H1 (cell line): ENCODE measurements at regions not wholly inside any gene's neighbourhood (a gene's known extent, or its start where the extent isn't known, plus 50 kb on each side); places are given as distances from the start of the nearest gene placed in this dataset.

ENCODE experiments used
- CTCF ChIA-PET: fragments of 300-600 bp; sonication (Branson Sonifier 250); formaldehyde crosslinking; loops from one replicate; lab custom pipeline; 2021; ENCODE audit not compliant: partially characterized antibody; lab: Charles Lee
- POLR2A ChIA-PET: fragments of 300-600 bp; sonication (Branson Sonifier 250); formaldehyde crosslinking; loops from one replicate; lab custom pipeline; 2021; ENCODE audit warnings: inconsistent platforms; ENCODE audit not compliant: partially characterized antibody; lab: Charles Lee
- DNase-seq, 2 experiments: peaks; one replicate each; pipeline versions ENCODE4 v3.0.0 to v3.0.0-alpha.2; 2010 to 2022; ENCODE audit warnings: low spot score in 2 of 2, low read depth in 1 of 2, mixed read lengths in 1 of 2
- FAIRE-seq: peaks from 2 replicates; lab custom pipeline; 2011; peaks lifted over from hg19 to GRCh38; lab: Jason Lieb, UNC
- H2AFZ ChIP-seq: 2 replicates; pipeline ENCODE4 v1.8.1; 2012; ENCODE audit warnings: low read length, inconsistent platforms
- H2AK5ac ChIP-seq: 2 replicates; pipeline ENCODE4 v1.6.1; 2013; ENCODE audit warnings: low read depth, low read length
- H2BK120ac ChIP-seq: replicated peaks from 2 replicates; pipeline ENCODE3; 2013; ENCODE audit warnings: low read depth, low read length, inconsistent platforms
- H2BK12ac ChIP-seq: 2 replicates; pipeline ENCODE4 v1.6.1; 2013; ENCODE audit warnings: low read depth, low read length
- H2BK15ac ChIP-seq: 2 replicates; pipeline ENCODE4 v1.6.1; 2013; ENCODE audit warnings: low read length
- H2BK20ac ChIP-seq: 2 replicates; pipeline ENCODE4 v1.6.1; 2013; ENCODE audit warnings: low read length
- H2BK5ac ChIP-seq: 2 replicates; pipeline ENCODE4 v1.6.1; 2013; ENCODE audit warnings: low read depth, low read length
- H3K14ac ChIP-seq: 2 replicates; pipeline ENCODE4 v1.6.1; 2013; ENCODE audit warnings: inconsistent platforms; ENCODE audit not compliant: insufficient read length
- H3K18ac ChIP-seq: 2 replicates; pipeline ENCODE4 v1.6.1; 2013; ENCODE audit warnings: low read length; ENCODE audit errors: extremely low read depth
- H3K23ac ChIP-seq: 2 replicates; pipeline ENCODE4 v1.6.1; 2013; ENCODE audit warnings: inconsistent platforms; ENCODE audit not compliant: insufficient read length
- H3K23me2 ChIP-seq: 2 replicates; pipeline ENCODE4 v1.6.1; 2013; ENCODE audit warnings: low read depth, low read length
- H3K27ac ChIP-seq: 2 replicates; pipeline ENCODE4 v1.6.1; 2011; ENCODE audit warnings: low read depth, low read length, inconsistent platforms
- H3K27me3 ChIP-seq, 4 experiments: replicated peaks in 1 of 4; 1 replicate in 1 of 4; 2 replicates in 3 of 4; pipeline versions ENCODE4 v1.6.1 to v1.8.1; 2011 to 2013; ENCODE audit warnings: low read length in 3 of 4, mild to moderate bottlenecking in 3 of 4, inconsistent platforms in 2 of 4, mixed read lengths in 2 of 4, moderate library complexity in 1 of 4; ENCODE audit not compliant: control insufficient read depth in 3 of 4, insufficient read depth in 3 of 4; ENCODE audit errors: extremely low read depth in 1 of 4
- H3K36me3 ChIP-seq, 4 experiments: 2 replicates each; pipeline versions ENCODE4 v1.6.1 to v1.8.1; 2011 to 2013; ENCODE audit warnings: mild to moderate bottlenecking in 4 of 4, low read length in 3 of 4, moderate library complexity in 2 of 4, control low read depth in 1 of 4, inconsistent platforms in 1 of 4; ENCODE audit not compliant: insufficient read depth in 4 of 4, control insufficient read depth in 2 of 4
- H3K4ac ChIP-seq: replicated peaks from 2 replicates; pipeline ENCODE3; 2013; ENCODE audit warnings: low read length, low read depth, mixed read lengths, inconsistent platforms; ENCODE audit not compliant: insufficient read length
- H3K4me1 ChIP-seq, 4 experiments: replicated peaks in 1 of 4; 1 replicate in 1 of 4; 2 replicates in 3 of 4; pipeline versions ENCODE4 v1.6.1 to v1.8.1; 2011 to 2013; ENCODE audit warnings: low read length in 3 of 4, inconsistent platforms in 2 of 4, mixed read lengths in 1 of 4; ENCODE audit not compliant: insufficient read depth in 4 of 4, control insufficient read depth in 3 of 4
- H3K4me2 ChIP-seq, 2 experiments: 2 replicates each; pipeline versions ENCODE4 v1.6.1 to v1.8.1; 2011 to 2013; ENCODE audit warnings: low read depth in 2 of 2, low read length in 2 of 2, control low read depth in 1 of 2, inconsistent platforms in 1 of 2, mild to moderate bottlenecking in 1 of 2; ENCODE audit not compliant: insufficient read depth in 1 of 2
- H3K4me3 ChIP-seq, 4 experiments: fragments of 200-600, 300-600 bp in 1 of 4; sonication (generic), shearing (Covaris generic), sonication (Bioruptor Twin) in 1 of 4; 2 replicates each; pipeline versions ENCODE4 v1.5.1 to v1.8.1; 2011 to 2016; ENCODE audit warnings: low read length in 4 of 4, low read depth in 3 of 4, control low read depth in 2 of 4, inconsistent platforms in 2 of 4, mild to moderate bottlenecking in 2 of 4, mixed read lengths in 1 of 4, moderate library complexity in 1 of 4; ENCODE audit not compliant: insufficient read depth in 2 of 4; ENCODE audit errors: extremely low read depth in 1 of 4
- H3K56ac ChIP-seq: replicated peaks from 2 replicates; pipeline ENCODE3; 2013; ENCODE audit warnings: low read depth, mild to moderate bottlenecking, mixed read lengths, low read length, inconsistent platforms; ENCODE audit not compliant: insufficient read length
- H3K79me1 ChIP-seq: 2 replicates; pipeline ENCODE4 v1.6.1; 2013; ENCODE audit warnings: low read depth, low read length, control low read depth
- H3K79me2 ChIP-seq, 2 experiments: 2 replicates each; pipeline versions ENCODE4 v1.6.1 to v1.8.1; 2012 to 2013; ENCODE audit warnings: low read length in 2 of 2, mild to moderate bottlenecking in 2 of 2, inconsistent platforms in 1 of 2; ENCODE audit not compliant: insufficient read depth in 2 of 2, control insufficient read depth in 1 of 2
- H3K9ac ChIP-seq, 4 experiments: replicated peaks in 1 of 4; 1 replicate in 1 of 4; 2 replicates in 3 of 4; pipeline versions ENCODE4 v1.6.1 to v1.8.1; 2011 to 2013; ENCODE audit warnings: low read depth in 3 of 4, low read length in 3 of 4, control low read depth in 2 of 4, mild to moderate bottlenecking in 2 of 4, moderate library complexity in 2 of 4, inconsistent platforms in 1 of 4; ENCODE audit errors: extremely low read depth in 1 of 4
- H3K9me3 ChIP-seq, 2 experiments: 2 replicates each; pipeline versions ENCODE4 v1.6.1 to v1.8.1; 2012 to 2013; ENCODE audit warnings: mild to moderate bottlenecking in 2 of 2, moderate library complexity in 2 of 2, control low read depth in 1 of 2, inconsistent platforms in 1 of 2, low read depth in 1 of 2, low read length in 1 of 2, mixed read lengths in 1 of 2; ENCODE audit not compliant: insufficient read depth in 2 of 2
- H4K20me1 ChIP-seq, 2 experiments: replicated peaks in 1 of 2; 2 replicates each; pipeline versions ENCODE3 to v1.8.1; 2011 to 2013; ENCODE audit warnings: inconsistent platforms in 2 of 2, low read length in 2 of 2, mild to moderate bottlenecking in 1 of 2; ENCODE audit not compliant: insufficient read depth in 2 of 2, control insufficient read depth in 1 of 2
- H4K5ac ChIP-seq: 2 replicates; pipeline ENCODE4 v1.6.1; 2013; ENCODE audit warnings: low read length, low read depth, mixed read lengths, inconsistent platforms; ENCODE audit not compliant: insufficient read length
- H4K8ac ChIP-seq: 2 replicates; pipeline ENCODE4 v1.8.0; 2013; ENCODE audit warnings: mild to moderate bottlenecking, moderate library complexity, low read length, inconsistent platforms; ENCODE audit not compliant: insufficient read depth; ENCODE audit errors: extremely low read depth
- H4K91ac ChIP-seq: replicated peaks from 2 replicates; pipeline ENCODE3; 2013; ENCODE audit warnings: low read length, mixed read lengths, inconsistent platforms; ENCODE audit not compliant: insufficient read length
- CBX5 ChIP-seq: fragments of 300-800, 300-1000 bp; sonication (generic); IDR thresholded peaks from 2 replicates; pipeline ENCODE4 v1.7.1; 2016; ENCODE audit warnings: antibody characterized with exemption, low read length, low read depth
- CEBPB ChIP-seq: IDR thresholded peaks from 2 replicates; pipeline ENCODE4 v1.6.1; 2012; ENCODE audit warnings: low read depth, low read length
- CHD2 ChIP-seq: IDR thresholded peaks from 2 replicates; pipeline ENCODE4 v1.6.1; 2012; ENCODE audit warnings: low read length, improper control_type of control experiment
- EGR1 ChIP-seq: IDR thresholded peaks from 2 replicates; pipeline ENCODE4 v1.6.1; 2011; ENCODE audit warnings: low read depth, low read length, borderline replicate concordance
- FOSL1 ChIP-seq: IDR thresholded peaks from 2 replicates; pipeline ENCODE4 v1.6.1; 2011; ENCODE audit warnings: mild to moderate bottlenecking, low read depth, low read length, moderate library complexity; ENCODE audit not compliant: insufficient read depth
- KDM5A ChIP-seq: fragments of 200-600 bp; IDR thresholded peaks from 2 replicates; pipeline ENCODE4 v1.7.1; 2012; ENCODE audit warnings: mild to moderate bottlenecking, low read length, inconsistent platforms, mixed read lengths
- NANOG ChIP-seq: IDR thresholded peaks from 2 replicates; pipeline ENCODE4 v1.6.1; 2011; ENCODE audit warnings: low read length, low read depth, mild to moderate bottlenecking, inconsistent platforms; ENCODE audit not compliant: insufficient read depth, poor library complexity, severe bottlenecking
- TCF12 ChIP-seq: IDR thresholded peaks from 2 replicates; pipeline ENCODE4 v1.6.1; 2011; ENCODE audit warnings: low read depth, mild to moderate bottlenecking, low read length
- TEAD4 ChIP-seq: IDR thresholded peaks from 2 replicates; pipeline ENCODE4 v1.6.1; 2012; ENCODE audit warnings: low read depth, low read length, inconsistent platforms, mixed read lengths
- WGBS, 2 experiments: shearing (Covaris generic) in 1 of 2; methylation state at CpG; one replicate each; pipeline versions ENCODE4 v1.1.6 to v1.1.7; 2013 to 2015; ENCODE audit warnings: low lambda C conversion rate in 2 of 2, mixed read lengths in 2 of 2, inconsistent platforms in 1 of 2, low coverage in 1 of 2, missing lambda C conversion rate in 1 of 2; ENCODE audit not compliant: insufficient replicate concordance in 2 of 2, insufficient coverage in 1 of 2, insufficient read length in 1 of 2; ENCODE audit errors: extremely low coverage in 1 of 2, missing lambda C conversion rate in 1 of 2; 5-methylcytosine and 5-hydroxymethylcytosine counted together
- TF ChIP-seq, protein P1 (sequence below): IDR thresholded peaks from 2 replicates; pipeline ENCODE4 v1.6.1; 2011; ENCODE audit warnings: low read length, improper control_type of control experiment
- TF ChIP-seq, protein P2 (sequence below), 3 experiments: IDR thresholded peaks; 1 replicate in 2 of 3; 2 replicates in 1 of 3; pipeline versions ENCODE4 v1.5.1 to v1.6.1; 2011; ENCODE audit warnings: low read length in 3 of 3, mild to moderate bottlenecking in 3 of 3, inconsistent platforms in 2 of 3, low read depth in 1 of 3, moderate library complexity in 1 of 3; ENCODE audit not compliant: insufficient read depth in 1 of 3; ENCODE audit errors: control extremely low read depth in 1 of 3
- TF ChIP-seq, protein P3 (sequence below): IDR thresholded peaks from 2 replicates; pipeline ENCODE4 v1.6.1; 2012; ENCODE audit warnings: inconsistent platforms

DNA sequence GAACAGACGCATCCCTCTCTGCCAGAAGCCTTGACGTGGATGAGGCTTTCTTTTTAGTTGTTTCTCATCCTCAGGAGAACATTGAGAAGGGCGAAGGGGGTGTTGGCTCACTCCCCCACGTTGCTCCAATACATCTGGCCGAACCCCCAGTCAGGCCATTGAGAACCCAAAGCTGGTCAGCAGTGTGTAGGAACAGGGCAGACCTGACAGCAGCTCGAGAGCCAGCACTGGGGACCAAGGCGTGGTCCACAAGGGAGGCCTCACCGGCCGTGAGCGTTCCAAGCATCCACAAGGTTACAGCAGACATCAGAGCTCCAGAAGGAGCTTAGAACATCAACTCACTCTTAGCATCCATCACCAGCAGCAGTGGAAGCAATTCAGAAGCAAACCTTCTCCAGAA, 387.9 kb upstream of the ARID1B start:
- Histone ChIP-seq H2AK5ac (no peak overlapping the region), H2BK20ac (no peak overlapping the region), H2BK120ac (no peak overlapping the region), H3K9ac (no peak overlapping the region), H3K4me2 (no peak overlapping the region), H2AFZ (no peak overlapping the region), H3K23ac (no peak overlapping the region), H2BK15ac (no peak overlapping the region), H3K56ac (no peak overlapping the region), H3K18ac (no peak overlapping the region), H3K36me3 (no peaks in the 10 kb centered on the region), H4K91ac (no peak overlapping the region), H2BK12ac (0 out of 2 replicates have a peak overlapping the region, but pooled peaks have one; percentile 23), H3K14ac (no peak overlapping the region), H4K20me1 (no peaks in the 10 kb centered on the region), H3K79me1 (no peaks in the 10 kb centered on the region), H4K8ac (no peak overlapping the region), H3K9me3 (no peaks in the 10 kb centered on the region), H4K5ac (no peak overlapping the region), H3K4me3 (no peak overlapping the region), H3K23me2 (no peaks in the 10 kb centered on the region), H3K27me3 (no peaks in the 10 kb centered on the region), H3K27ac (no peak overlapping the region), H3K79me2 (no peaks in the 10 kb centered on the region), H3K4me1 (peaks cover 0 to 7% (median 4%) of the 10 kb centered on the region in 4 experiments; a peak in 6 of 7 replicates), H2BK5ac (no peak overlapping the region), H3K4ac (no peak overlapping the region)
- ChIA-PET CTCF (no interaction called here), POLR2A (no interaction called here)
- WGBS, 2 experiments: 93% methylated on average over 9 of the region's 10 CpGs; no CpG with 5 or more reads in 1 of the 2 experiments
- no peak for DNase-seq
- no peak for FAIRE-seq
- TF ChIP-seq KDM5A: no peak
- TF ChIP-seq CBX5: no peak
- TF ChIP-seq FOSL1: no peak
- TF ChIP-seq CHD2: no peak
- no peak for TF ChIP-seq NANOG
- TF ChIP-seq, protein P1, sequence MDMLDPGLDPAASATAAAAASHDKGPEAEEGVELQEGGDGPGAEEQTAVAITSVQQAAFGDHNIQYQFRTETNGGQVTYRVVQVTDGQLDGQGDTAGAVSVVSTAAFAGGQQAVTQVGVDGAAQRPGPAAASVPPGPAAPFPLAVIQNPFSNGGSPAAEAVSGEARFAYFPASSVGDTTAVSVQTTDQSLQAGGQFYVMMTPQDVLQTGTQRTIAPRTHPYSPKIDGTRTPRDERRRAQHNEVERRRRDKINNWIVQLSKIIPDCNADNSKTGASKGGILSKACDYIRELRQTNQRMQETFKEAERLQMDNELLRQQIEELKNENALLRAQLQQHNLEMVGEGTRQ: no peak
- TF ChIP-seq TCF12: no peak
- no peak for TF ChIP-seq CEBPB
- TF ChIP-seq, protein P2, sequence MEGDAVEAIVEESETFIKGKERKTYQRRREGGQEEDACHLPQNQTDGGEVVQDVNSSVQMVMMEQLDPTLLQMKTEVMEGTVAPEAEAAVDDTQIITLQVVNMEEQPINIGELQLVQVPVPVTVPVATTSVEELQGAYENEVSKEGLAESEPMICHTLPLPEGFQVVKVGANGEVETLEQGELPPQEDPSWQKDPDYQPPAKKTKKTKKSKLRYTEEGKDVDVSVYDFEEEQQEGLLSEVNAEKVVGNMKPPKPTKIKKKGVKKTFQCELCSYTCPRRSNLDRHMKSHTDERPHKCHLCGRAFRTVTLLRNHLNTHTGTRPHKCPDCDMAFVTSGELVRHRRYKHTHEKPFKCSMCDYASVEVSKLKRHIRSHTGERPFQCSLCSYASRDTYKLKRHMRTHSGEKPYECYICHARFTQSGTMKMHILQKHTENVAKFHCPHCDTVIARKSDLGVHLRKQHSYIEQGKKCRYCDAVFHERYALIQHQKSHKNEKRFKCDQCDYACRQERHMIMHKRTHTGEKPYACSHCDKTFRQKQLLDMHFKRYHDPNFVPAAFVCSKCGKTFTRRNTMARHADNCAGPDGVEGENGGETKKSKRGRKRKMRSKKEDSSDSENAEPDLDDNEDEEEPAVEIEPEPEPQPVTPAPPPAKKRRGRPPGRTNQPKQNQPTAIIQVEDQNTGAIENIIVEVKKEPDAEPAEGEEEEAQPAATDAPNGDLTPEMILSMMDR (IDR thresholded peaks at IDR 0.05; ENCODE audit: control extremely low read depth in 1 of 3, insufficient read depth in 1 of 3, low read depth in 1 of 3, low read length in 3 of 3): no peak
- TF ChIP-seq, protein P3, sequence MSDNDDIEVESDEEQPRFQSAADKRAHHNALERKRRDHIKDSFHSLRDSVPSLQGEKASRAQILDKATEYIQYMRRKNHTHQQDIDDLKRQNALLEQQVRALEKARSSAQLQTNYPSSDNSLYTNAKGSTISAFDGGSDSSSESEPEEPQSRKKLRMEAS: no peak
- no peak for TF ChIP-seq TEAD4
- no peak for TF ChIP-seq EGR1
